Parathyroid adenoma (tissue), 2 donors: ENCODE measurements at regions not wholly inside any gene's neighbourhood (a gene's known extent, or its start where the extent isn't known, plus 50 kb on each side); places are given as distances from the start of the nearest gene placed in this dataset.
A peak's percentile ranks its signal among the peaks of the same experiment; 100 is the strongest.

ENCODE experiments used
- H2AFZ ChIP-seq: fragments of 300-600 bp; sonication (generic); one replicate; pipeline ENCODE4 v1.7.0; 2017; ENCODE audit warnings: antibody characterized with exemption, mild to moderate bottlenecking
- H3K27ac ChIP-seq: fragments of 300-600 bp; sonication (generic); one replicate; pipeline ENCODE4 v1.7.0; 2017
- H3K27me3 ChIP-seq: fragments of 300-600 bp; sonication (generic); one replicate; pipeline ENCODE4 v1.7.0; 2017; ENCODE audit warnings: low read length; ENCODE audit not compliant: control insufficient read depth, insufficient read depth
- H3K36me3 ChIP-seq: fragments of 300-600 bp; sonication (generic); one replicate; pipeline ENCODE4 v1.7.0; 2017; ENCODE audit warnings: low read length; ENCODE audit not compliant: control insufficient read depth, insufficient read depth
- H3K4me1 ChIP-seq: fragments of 300-600 bp; sonication (generic); one replicate; pipeline ENCODE4 v1.7.0; 2017; ENCODE audit warnings: control low read depth
- H3K4me2 ChIP-seq: fragments of 300-600 bp; sonication (generic); one replicate; pipeline ENCODE4 v1.7.0; 2017; ENCODE audit warnings: low read length
- H3K4me3 ChIP-seq: fragments of 300-600 bp; sonication (generic); one replicate; pipeline ENCODE4 v1.7.0; 2017; ENCODE audit warnings: low read depth, low read length
- H3K79me2 ChIP-seq: fragments of 300-600 bp; sonication (generic); one replicate; pipeline ENCODE4 v1.7.0; 2017; ENCODE audit warnings: control low read depth
- H3K9ac ChIP-seq: fragments of 300-600 bp; sonication (generic); one replicate; pipeline ENCODE4 v1.7.0; 2017; ENCODE audit warnings: mild to moderate bottlenecking
- H3K9me3 ChIP-seq: fragments of 300-600 bp; sonication (generic); one replicate; pipeline ENCODE4 v1.7.0; 2017; ENCODE audit warnings: low read length; ENCODE audit not compliant: control insufficient read depth
- TF ChIP-seq, protein P1 (sequence below): fragments of 300-600 bp; sonication (generic); IDR thresholded peaks from one replicate; pipeline ENCODE4 v1.7.0; 2017; ENCODE audit warnings: antibody characterized with exemption, mild to moderate bottlenecking
- donor health status: primary hyperparathyroidism.

DNA sequence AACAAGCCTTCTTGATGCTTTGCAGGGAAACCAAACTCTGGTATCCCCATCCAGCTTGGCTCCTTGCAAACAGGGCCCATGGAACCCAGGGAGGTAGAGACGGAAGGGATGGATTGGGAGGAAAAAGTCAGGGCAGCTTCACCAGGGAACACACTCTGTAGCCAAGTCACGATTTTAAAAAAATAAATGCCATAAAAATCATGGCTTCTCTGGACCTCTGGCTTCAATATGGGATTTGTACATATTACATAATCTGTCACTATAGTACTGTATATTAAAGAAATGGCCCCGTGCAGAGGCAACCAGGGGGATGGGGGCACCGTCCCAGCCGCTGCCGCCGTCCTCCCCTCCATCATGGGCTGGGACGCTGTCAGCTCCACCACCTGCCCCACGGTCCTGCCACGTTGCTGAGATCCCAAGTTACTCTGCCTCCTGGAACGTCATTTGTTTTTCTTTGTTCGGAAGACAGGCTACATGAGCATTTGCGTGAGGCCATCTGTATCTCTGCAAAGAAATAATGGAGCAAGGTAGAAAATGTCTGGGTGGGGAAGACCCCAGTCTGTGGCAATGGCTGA is 313.3 kb downstream of the ZNF536 start:
- H3K79me2 ChIP-seq, result no peaks in the 10 kb centered on the region
- no peak overlapping the region for H3K4me2 ChIP-seq
- H3K4me3 ChIP-seq, result no peak overlapping the region
- no peak overlapping the region for H3K27ac ChIP-seq
- H3K4me1 ChIP-seq, result no peaks in the 10 kb centered on the region
- H3K9me3 ChIP-seq, result no peaks in the 10 kb centered on the region
- no peaks in the 10 kb centered on the region for H3K36me3 ChIP-seq
- H2AFZ ChIP-seq, result no peak overlapping the region
- no peaks in the 10 kb centered on the region for H3K27me3 ChIP-seq
- TF ChIP-seq, protein P1, sequence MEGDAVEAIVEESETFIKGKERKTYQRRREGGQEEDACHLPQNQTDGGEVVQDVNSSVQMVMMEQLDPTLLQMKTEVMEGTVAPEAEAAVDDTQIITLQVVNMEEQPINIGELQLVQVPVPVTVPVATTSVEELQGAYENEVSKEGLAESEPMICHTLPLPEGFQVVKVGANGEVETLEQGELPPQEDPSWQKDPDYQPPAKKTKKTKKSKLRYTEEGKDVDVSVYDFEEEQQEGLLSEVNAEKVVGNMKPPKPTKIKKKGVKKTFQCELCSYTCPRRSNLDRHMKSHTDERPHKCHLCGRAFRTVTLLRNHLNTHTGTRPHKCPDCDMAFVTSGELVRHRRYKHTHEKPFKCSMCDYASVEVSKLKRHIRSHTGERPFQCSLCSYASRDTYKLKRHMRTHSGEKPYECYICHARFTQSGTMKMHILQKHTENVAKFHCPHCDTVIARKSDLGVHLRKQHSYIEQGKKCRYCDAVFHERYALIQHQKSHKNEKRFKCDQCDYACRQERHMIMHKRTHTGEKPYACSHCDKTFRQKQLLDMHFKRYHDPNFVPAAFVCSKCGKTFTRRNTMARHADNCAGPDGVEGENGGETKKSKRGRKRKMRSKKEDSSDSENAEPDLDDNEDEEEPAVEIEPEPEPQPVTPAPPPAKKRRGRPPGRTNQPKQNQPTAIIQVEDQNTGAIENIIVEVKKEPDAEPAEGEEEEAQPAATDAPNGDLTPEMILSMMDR, result no peak
- H3K9ac ChIP-seq, result no peak overlapping the region

DNA sequence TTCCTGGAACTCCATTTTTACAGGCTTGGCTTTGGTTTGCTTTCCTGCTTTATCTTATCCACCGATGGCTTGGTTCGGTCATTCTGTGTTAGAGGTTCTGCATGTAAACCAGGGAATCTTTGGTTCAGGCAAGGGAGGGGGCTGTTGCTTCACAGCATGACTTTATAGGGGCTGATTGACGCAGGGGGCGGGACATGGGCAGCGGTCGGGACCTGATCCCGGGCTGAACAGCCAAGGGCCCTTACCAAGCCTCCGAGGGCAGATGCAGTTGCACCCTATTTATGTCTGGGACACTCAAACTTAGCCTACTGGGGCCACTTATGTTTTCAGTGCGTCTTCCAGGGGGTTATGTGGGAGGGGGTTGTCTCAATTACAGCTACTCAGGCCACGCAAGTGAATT is 312.4 kb downstream of the ZNF536 start:
- Histone ChIP-seq H3K79me2 (no peaks in the 10 kb centered on the region), H2AFZ (no peak overlapping the region), H3K4me3 (no peak overlapping the region), H3K27ac (no peak overlapping the region), H3K4me1 (no peaks in the 10 kb centered on the region), H3K4me2 (no peak overlapping the region), H3K36me3 (no peaks in the 10 kb centered on the region), H3K9ac (no peak overlapping the region), H3K27me3 (no peaks in the 10 kb centered on the region), H3K9me3 (no peaks in the 10 kb centered on the region)
- TF ChIP-seq, protein P1, result no peak

DNA sequence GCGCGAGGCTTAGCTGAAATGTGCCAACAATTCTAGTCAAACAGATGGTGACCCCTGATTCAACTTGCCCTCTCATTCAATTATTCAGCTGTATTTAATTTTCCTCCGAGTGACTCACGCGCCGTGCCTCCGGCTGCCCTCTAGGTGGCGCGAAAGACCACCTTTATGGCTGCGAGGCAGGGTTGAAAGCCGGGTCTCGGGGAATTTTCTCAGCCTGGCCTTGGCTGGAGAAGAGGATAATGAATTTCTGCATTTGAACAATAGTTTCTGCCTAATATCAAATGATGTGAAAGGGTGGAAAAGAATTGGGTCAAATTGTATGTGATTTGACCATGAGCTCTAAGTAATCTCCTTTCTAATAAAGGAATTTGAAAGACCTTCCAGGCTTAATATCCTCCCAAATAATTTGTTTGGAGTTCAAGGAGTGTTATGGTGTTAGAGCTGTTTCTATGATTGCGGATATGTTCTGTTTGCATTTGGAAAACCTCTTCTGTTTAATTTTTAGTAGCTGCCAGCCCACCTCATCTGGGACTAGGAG is 310.9 kb downstream of the ZNF536 start:
- TF ChIP-seq, protein P1, result peak; percentile 90

DNA sequence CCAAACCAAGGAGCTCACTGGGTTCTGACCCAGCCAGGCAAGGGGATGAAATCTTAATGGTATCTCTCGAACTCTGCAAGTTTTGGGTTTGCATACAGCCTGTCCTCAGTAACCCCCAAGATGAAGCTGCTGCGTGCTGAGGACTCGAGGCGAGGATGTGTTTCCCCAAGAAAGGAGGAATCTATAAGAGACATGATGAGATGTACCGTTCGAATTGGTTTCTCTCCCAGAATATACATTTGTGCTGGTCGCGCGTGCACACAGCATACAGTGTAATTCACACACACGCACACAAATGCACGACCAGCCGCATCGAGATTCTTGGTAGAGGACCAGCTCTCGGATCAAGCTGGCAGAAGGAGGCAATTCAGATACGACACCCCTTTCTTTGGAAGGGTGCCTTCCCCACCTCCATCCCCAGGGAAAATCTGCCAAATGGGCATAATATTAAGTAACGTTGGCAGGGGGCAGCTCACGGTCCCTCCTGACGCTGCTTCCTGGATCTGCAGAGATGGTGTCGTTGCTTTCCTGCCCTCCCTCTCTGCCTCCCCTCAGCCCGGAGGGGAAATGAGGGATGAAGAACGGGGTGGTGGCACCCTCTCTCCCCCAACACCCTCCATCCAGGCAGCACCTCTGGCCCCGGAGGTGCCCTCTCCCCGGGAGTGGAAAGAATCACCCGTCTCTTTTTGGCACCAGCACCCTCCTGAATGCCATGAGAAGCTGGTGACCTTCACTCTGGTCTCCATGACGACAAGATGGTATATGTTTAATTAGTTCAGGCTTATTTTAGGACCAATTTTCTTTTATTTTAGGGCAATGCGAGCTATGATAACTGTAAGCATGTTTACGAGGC is 310.2 kb downstream of the ZNF536 start:
- Histone ChIP-seq H3K4me2 (no peak overlapping the region), H3K27me3 (no peaks in the 10 kb centered on the region), H3K9me3 (no peaks in the 10 kb centered on the region), H3K4me1 (no peaks in the 10 kb centered on the region), H3K4me3 (no peak overlapping the region), H3K9ac (no peak overlapping the region), H2AFZ (no peak overlapping the region), H3K36me3 (no peaks in the 10 kb centered on the region), H3K79me2 (no peaks in the 10 kb centered on the region), H3K27ac (no peak overlapping the region)
- TF ChIP-seq, protein P1, result no peak

More for the DNA sequence above, 310.9 kb downstream of the ZNF536 start:
- no peaks in the 10 kb centered on the region for H3K9me3 ChIP-seq
- H3K27ac ChIP-seq, result no peak overlapping the region
- H3K4me2 ChIP-seq, result no peak overlapping the region
- H3K36me3 ChIP-seq, result no peaks in the 10 kb centered on the region
- no peaks in the 10 kb centered on the region for H3K4me1 ChIP-seq
- no peaks in the 10 kb centered on the region for H3K79me2 ChIP-seq
- no peak overlapping the region for H3K4me3 ChIP-seq
- H2AFZ ChIP-seq, result no peak overlapping the region
- no peak overlapping the region for H3K9ac ChIP-seq
- no peaks in the 10 kb centered on the region for H3K27me3 ChIP-seq
